Loucy (cell line): ENCODE measurements at regions not wholly inside any gene's neighbourhood (a gene's known extent, or its start where the extent isn't known, plus 50 kb on each side); places are given as distances from the start of the nearest gene placed in this dataset.
"Not testable (repeated sequence)": the region's sequence is repeated elsewhere in the genome, so short reads cannot be mapped to it uniquely, and the experiment has no call there.

Source experiments
- H2AFZ ChIP-seq: fragments of 200-600 bp; sonication (generic); 2 replicates; pipeline ENCODE4 v1.6.0; 2016; ENCODE audit warnings: antibody characterized with exemption, mild to moderate bottlenecking, low read length, moderate library complexity
- H3F3A ChIP-seq: fragments of 200-600 bp; 2 replicates; pipeline ENCODE4 v1.6.0; 2016; ENCODE audit warnings: antibody characterized with exemption, low read depth, mild to moderate bottlenecking
- H3K27me3 ChIP-seq: fragments of 200-600 bp; sonication (generic); 2 replicates; pipeline ENCODE4 v1.6.1; 2014; ENCODE audit warnings: low read length, mild to moderate bottlenecking; ENCODE audit not compliant: insufficient read depth, poor library complexity, severe bottlenecking
- H3K36me3 ChIP-seq: fragments of 200-600 bp; sonication (generic); 2 replicates; pipeline ENCODE4 v1.6.1; 2016; ENCODE audit warnings: low read length; ENCODE audit not compliant: insufficient read depth
- H3K4me1 ChIP-seq: fragments of 200-600 bp; sonication (generic); 2 replicates; pipeline ENCODE4 v1.5.1; 2014; ENCODE audit warnings: low read length, mild to moderate bottlenecking; ENCODE audit not compliant: insufficient read depth, poor library complexity, severe bottlenecking
- H3K4me2 ChIP-seq: fragments of 200-600 bp; sonication (generic); 2 replicates; pipeline ENCODE4 v1.6.0; 2014; ENCODE audit warnings: antibody characterized with exemption, low read length, low read depth, mild to moderate bottlenecking; ENCODE audit not compliant: poor library complexity, severe bottlenecking
- H3K4me3 ChIP-seq: fragments of 200-600 bp; sonication (generic); 2 replicates; pipeline ENCODE4 v1.5.1; 2014; ENCODE audit warnings: low read length, mild to moderate bottlenecking, mixed read lengths; ENCODE audit not compliant: poor library complexity, severe bottlenecking
- H3K79me2 ChIP-seq: fragments of 200-600 bp; sonication (generic); 2 replicates; pipeline ENCODE4 v1.6.1; 2014; ENCODE audit warnings: low read length; ENCODE audit not compliant: insufficient read depth
- H3K9ac ChIP-seq: fragments of 200-600 bp; sonication (generic); 2 replicates; pipeline ENCODE4 v1.6.0; 2014; ENCODE audit warnings: mild to moderate bottlenecking, low read depth, low read length, moderate library complexity; ENCODE audit not compliant: poor library complexity, severe bottlenecking
- H3K9me2 ChIP-seq: fragments of 200-600 bp; sonication (generic); replicated peaks from 2 replicates; pipeline ENCODE4 v1.6.1; 2016; ENCODE audit warnings: low read depth, low read length, mixed read lengths
- H3K9me3 ChIP-seq: fragments of 200-600 bp; sonication (generic); 2 replicates; pipeline ENCODE4 v1.6.1; 2014; ENCODE audit warnings: mild to moderate bottlenecking, antibody characterized with exemption, low read length, low read depth; ENCODE audit not compliant: insufficient read depth
- H4K20me1 ChIP-seq: fragments of 200-600 bp; sonication (generic); 2 replicates; pipeline ENCODE4 v1.6.0; 2014; ENCODE audit warnings: antibody characterized with exemption, low read length, mild to moderate bottlenecking; ENCODE audit not compliant: insufficient read depth, poor library complexity, severe bottlenecking
- EZH2phosphoT487 ChIP-seq: fragments of 200-600 bp; IDR thresholded peaks from 2 replicates; pipeline ENCODE4 v1.6.1; 2018; ENCODE audit warnings: antibody characterized with exemption, mild to moderate bottlenecking, moderate library complexity, borderline replicate concordance
- TF ChIP-seq, protein P1 (sequence below): fragments of 200-600 bp; sonication (generic); conservative IDR thresholded peaks from 2 replicates; pipeline ENCODE4 v1.5.1; 2014; ENCODE audit warnings: mild to moderate bottlenecking, antibody characterized with exemption, low read length

DNA sequence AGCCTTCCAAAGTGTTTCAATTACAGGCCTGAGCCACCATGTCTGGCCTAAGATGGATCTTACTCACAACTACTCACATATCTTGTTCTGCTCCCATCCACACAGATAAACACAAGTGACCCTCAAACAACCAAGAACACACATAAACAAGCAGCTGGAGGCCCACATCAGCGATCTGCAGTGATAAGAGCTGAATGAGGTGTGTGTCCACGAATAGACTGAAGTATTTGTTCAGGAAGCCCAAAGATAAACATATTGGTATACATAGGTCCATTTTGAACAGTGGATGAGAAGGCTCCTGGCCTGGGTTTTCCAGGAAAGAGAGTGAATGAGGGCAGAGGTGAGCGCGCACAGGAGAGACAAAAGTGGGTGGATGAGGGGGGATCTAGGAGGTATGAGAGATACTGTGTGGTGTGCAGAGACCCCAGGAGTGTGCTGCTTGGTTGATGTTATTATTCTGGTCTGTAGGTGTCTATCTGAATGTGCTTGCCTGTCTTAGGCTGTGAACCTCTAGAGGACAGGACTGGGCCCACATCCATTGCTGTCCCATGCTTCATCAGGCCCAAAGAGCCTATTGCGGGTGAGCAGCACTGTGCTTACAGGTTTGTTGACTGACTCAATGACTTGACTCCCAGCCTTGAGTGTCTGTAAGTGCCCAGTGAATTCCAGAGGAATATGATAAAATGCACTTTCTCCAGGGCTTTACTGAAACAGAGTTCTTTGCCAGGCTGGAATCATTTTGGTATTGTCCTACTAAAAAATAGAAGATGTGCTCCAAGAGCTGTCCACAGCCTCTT, 79.9 kb upstream of the ATP1A1 start:
- TF ChIP-seq, protein P1, sequence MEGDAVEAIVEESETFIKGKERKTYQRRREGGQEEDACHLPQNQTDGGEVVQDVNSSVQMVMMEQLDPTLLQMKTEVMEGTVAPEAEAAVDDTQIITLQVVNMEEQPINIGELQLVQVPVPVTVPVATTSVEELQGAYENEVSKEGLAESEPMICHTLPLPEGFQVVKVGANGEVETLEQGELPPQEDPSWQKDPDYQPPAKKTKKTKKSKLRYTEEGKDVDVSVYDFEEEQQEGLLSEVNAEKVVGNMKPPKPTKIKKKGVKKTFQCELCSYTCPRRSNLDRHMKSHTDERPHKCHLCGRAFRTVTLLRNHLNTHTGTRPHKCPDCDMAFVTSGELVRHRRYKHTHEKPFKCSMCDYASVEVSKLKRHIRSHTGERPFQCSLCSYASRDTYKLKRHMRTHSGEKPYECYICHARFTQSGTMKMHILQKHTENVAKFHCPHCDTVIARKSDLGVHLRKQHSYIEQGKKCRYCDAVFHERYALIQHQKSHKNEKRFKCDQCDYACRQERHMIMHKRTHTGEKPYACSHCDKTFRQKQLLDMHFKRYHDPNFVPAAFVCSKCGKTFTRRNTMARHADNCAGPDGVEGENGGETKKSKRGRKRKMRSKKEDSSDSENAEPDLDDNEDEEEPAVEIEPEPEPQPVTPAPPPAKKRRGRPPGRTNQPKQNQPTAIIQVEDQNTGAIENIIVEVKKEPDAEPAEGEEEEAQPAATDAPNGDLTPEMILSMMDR, result no peak
- TF ChIP-seq EZH2phosphoT487, result no peak
- H3K4me3 ChIP-seq, result no peak overlapping the region
- no peaks in the 10 kb centered on the region for H4K20me1 ChIP-seq
- no peaks in the 10 kb centered on the region for H3K9me3 ChIP-seq
- no peak overlapping the region for H3K4me2 ChIP-seq
- H3F3A ChIP-seq, result no peaks in the 10 kb centered on the region
- H3K4me1 ChIP-seq, result no peaks in the 10 kb centered on the region
- no peak overlapping the region for H3K9ac ChIP-seq
- no peaks in the 10 kb centered on the region for H3K79me2 ChIP-seq
- no peaks in the 10 kb centered on the region for H3K9me2 ChIP-seq
- no peaks in the 10 kb centered on the region for H3K27me3 ChIP-seq
- no peaks in the 10 kb centered on the region for H3K36me3 ChIP-seq
- H2AFZ ChIP-seq, result no peak overlapping the region

DNA sequence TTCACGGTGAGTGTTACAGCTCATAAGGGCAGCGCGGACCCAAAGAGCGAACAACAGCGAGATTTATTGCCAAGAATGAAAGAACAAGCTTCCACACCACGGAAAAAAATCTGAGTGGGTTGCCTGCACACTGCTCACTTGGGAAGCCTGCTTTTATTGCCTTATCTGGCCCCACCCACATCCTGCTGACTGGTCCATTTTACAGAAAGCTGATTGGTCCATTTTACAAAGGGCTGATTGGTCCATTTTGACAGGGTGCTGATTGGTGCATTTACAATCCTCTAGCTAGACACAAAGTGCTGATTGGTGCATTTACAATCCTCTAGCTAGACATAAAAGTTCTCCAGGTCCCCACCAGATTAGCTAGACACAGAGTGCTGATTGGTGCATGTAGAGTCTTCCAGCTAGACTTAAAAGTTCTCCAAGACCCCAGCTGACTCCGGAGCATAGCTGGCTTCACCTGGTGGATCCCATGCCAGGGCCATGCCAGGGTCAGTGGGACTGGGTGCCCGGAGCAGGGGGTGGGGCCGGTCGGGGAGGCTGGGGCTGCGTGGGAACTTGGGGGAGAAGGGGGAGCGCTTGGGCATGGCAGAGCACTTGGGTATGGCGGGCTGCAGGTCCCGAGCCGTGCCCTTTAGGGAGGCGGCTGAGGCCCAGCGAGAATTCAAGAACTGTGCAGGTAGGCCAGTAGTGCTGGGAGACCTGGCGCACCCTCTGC, 75.4 kb upstream of the ATP1A1 start:
- Histone ChIP-seq H3K9me2 (no peaks in the 10 kb centered on the region), H4K20me1 (no peaks in the 10 kb centered on the region), H3K4me1 (no peaks in the 10 kb centered on the region), H3K27me3 (no peaks in the 10 kb centered on the region), H3K79me2 (no peaks in the 10 kb centered on the region), H3K4me2 (no peak overlapping the region), H3K4me3 (no peak overlapping the region), H3F3A (no peaks in the 10 kb centered on the region), H3K36me3 (no peaks in the 10 kb centered on the region), H3K9ac (no peak overlapping the region), H2AFZ (no peak overlapping the region), H3K9me3 (no peaks in the 10 kb centered on the region)
- TF ChIP-seq, protein P1, result no peak
- TF ChIP-seq EZH2phosphoT487, result no peak

DNA sequence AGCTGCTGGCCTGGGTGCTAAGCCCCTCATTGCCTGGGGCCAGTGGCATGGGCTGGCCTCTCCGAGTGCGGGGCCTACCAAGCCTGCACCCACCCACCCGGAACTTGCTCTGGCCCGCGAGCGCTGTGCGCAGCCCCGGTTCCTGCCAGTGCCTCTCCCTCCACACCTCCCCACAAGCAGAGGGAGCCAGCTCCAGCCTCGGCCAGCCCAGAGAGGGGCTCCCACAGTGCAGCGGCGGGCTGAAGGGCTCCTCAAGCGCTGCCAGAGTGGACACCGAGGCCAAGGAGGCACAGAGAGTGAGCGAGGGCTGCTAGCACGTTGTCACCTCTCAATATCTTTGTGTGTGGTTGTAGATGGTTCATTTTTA, 74.8 kb upstream of the ATP1A1 start:
- H3K4me3 ChIP-seq, H3K36me3 ChIP-seq, H2AFZ ChIP-seq: not testable (repeated sequence)

More for the DNA sequence above, 74.8 kb upstream of the ATP1A1 start:
- not testable (repeated sequence) for H3K9me3 ChIP-seq, H3K79me2 ChIP-seq, H3K9ac ChIP-seq, H3K4me2 ChIP-seq, H4K20me1 ChIP-seq, H3K4me1 ChIP-seq, H3F3A ChIP-seq, H3K9me2 ChIP-seq, H3K27me3 ChIP-seq
